ENCODE measurements at regions not wholly inside any gene's neighbourhood (a gene's known extent, or its start where the extent isn't known, plus 50 kb on each side); places are given as distances from the start of the nearest gene placed in this dataset.

DNA sequence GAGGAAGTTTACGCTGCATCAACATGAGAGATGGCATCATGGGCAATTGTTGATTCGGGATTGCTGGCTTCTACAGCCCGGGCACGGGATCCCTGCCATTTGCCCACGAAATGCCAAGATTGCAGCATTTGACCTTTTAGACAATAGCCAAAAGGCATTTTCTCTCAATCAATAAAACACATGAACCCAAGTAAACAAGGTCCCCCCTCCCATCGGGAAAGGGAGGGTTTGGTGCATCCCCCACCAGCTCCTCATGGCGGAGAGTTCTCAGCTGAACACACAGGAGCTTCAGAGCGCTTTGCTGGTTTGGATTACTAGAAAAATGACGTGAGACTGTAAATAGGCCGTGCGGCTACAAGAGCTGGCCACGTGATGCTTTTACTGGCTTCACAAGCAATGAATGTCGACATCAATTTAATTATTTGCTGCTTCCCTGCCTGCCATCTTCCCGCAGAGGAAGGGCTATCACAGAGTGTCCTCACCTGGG, 147.6 kb downstream of the C16orf95 start:
- TF ChIP-seq EZH2 (IDR thresholded peaks at IDR 0.05; ENCODE audit: insufficient read depth, poor library complexity, severe bottlenecking) (no peak), EZH2phosphoT487 (IDR thresholded peaks at IDR 0.05; ENCODE audit: insufficient read depth, low read depth) (no peak)

Data from GM23248 (cell line).